ENCODE measurements at regions not wholly inside any gene's neighbourhood (a gene's known extent, or its start where the extent isn't known, plus 50 kb on each side); places are given as distances from the start of the nearest gene placed in this dataset.

DNA sequence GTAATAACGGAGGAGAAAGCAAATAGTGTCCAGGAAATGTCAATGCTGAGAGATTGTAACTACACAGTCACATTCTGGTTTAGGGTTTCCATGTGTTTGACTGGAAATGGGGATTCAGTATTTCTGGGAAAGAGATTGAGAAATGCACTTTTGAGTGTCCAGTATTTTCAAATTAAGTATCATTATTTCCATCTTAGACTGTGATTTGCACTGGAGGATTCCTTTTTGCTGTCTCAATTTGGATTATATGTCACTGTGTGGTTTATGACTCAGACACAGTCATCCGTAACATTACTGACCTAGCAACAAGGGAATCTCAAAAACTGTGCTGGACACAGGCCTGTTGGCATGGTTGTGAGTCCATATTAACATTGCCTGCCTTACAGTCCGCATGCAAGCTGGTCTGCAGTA, 681.4 kb downstream of the CDH11 start:
- ATAC-seq (peak in 3 of 4 donors; percentile 87 to 96 (median 92)), DNase-seq (peak in 3 of 5 donors; percentile 20 to 50 (median 22))
- 58 to 74% (median 65%) methylated on average over 3 of the region's 3 CpGs for whole genome bisulfite sequencing, 4 donors
- no peaks in the 10 kb centered on the region for H3K9me3 ChIP-seq
- no peaks in the 10 kb centered on the region for H3K36me3 ChIP-seq
- TF ChIP-seq POLR2A (IDR thresholded peaks at IDR 0.05), result no peak
- no peaks in the 10 kb centered on the region for H3K27me3 ChIP-seq
- intact Hi-C loops (cut with DNase I), result no loop called here
- peaks cover 0 to 10% (median 2%) of the 10 kb centered on the region in 12 donors for H3K4me1 ChIP-seq
- no peak overlapping the region for H3K4me3 ChIP-seq
- peak overlapping the region in 1 of 12 donors; percentile 44 for H3K27ac ChIP-seq

DNA sequence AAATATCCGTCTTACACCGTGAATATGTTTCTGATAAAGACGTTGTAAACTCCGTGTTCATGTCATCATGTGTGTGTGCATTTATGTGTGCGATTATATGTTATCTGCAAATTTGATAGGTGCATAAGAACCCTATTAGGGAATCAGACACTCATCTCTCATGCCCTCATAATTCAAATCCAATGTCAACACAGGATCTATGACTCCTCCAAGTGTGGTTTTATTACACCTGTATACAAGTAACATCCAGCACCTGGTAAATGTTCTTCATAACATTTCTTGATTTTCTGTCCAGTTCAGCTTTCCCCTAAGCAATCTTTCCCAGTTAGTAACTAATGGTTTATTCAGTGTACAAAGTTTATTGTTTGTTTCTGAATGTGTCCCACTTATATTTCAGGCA, 681.9 kb downstream of the CDH11 start:
- TF ChIP-seq, protein P1, sequence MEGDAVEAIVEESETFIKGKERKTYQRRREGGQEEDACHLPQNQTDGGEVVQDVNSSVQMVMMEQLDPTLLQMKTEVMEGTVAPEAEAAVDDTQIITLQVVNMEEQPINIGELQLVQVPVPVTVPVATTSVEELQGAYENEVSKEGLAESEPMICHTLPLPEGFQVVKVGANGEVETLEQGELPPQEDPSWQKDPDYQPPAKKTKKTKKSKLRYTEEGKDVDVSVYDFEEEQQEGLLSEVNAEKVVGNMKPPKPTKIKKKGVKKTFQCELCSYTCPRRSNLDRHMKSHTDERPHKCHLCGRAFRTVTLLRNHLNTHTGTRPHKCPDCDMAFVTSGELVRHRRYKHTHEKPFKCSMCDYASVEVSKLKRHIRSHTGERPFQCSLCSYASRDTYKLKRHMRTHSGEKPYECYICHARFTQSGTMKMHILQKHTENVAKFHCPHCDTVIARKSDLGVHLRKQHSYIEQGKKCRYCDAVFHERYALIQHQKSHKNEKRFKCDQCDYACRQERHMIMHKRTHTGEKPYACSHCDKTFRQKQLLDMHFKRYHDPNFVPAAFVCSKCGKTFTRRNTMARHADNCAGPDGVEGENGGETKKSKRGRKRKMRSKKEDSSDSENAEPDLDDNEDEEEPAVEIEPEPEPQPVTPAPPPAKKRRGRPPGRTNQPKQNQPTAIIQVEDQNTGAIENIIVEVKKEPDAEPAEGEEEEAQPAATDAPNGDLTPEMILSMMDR (IDR thresholded peaks at IDR 0.05), result no peak
- no peak for TF ChIP-seq POLR2A (IDR thresholded peaks at IDR 0.05)
- H3K9me3 ChIP-seq, result no peaks in the 10 kb centered on the region
- H3K4me1 ChIP-seq, result peaks cover 0 to 9% (median 2%) of the 10 kb centered on the region in 12 donors
- DNase-seq (no peak), ATAC-seq (no peak)
- intact Hi-C loops (cut with DNase I), result no loop called here
- peak overlapping the region in 1 of 12 donors; percentile 44 for H3K27ac ChIP-seq
- no peaks in the 10 kb centered on the region for H3K27me3 ChIP-seq
- no peaks in the 10 kb centered on the region for H3K36me3 ChIP-seq
- 85 to 92% (median 90%) methylated on average over 5 of the region's 5 CpGs for WGBS, 4 donors
- no peak overlapping the region for H3K4me3 ChIP-seq

DNA sequence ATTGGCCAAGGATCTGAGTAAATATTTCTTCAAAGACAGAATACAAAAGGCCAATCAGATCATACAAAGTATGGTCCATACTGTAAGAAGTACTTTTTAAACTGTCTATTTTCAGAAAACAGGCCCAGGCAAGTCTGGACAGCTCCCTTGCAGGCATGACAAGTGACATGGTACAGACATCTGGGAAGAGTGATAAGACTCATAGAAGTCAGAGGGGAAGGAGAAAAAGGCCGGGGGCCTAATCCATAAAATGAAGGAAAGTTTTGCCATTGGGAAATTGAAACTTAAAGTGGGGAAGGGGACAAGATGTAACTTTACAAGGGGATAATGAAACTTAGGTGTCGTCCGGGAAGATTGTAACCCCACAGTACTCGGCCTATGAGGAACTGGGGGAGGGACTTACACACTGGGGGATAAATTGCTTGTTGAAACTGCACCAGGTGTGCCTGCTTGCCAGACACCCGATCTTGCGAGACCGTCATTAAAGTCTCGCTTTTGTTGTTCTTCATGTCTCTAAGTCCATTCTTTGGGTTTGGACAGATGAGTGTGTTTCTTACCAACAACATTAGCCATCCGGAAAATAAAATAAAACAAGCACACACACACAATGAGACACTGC, 684.0 kb downstream of the CDH11 start:
- intact Hi-C loops (cut with DNase I), result no loop called here
- peak in 3 of 5 donors; percentile 19 to 27 (median 25) for DNase-seq
- TF ChIP-seq, protein P1 (IDR thresholded peaks at IDR 0.05), result no peak
- TF ChIP-seq POLR2A (IDR thresholded peaks at IDR 0.05), result no peak
- peak; percentile 71 to 86 (median 86) for ATAC-seq
- Histone ChIP-seq H3K4me3 (no peak overlapping the region), H3K27ac (peak overlapping the region in 2 of 12 donors; percentile 9 to 31), H3K9me3 (peaks cover 0 to 13% (median 0%) of the 10 kb centered on the region in 12 donors), H3K36me3 (no peaks in the 10 kb centered on the region), H3K27me3 (no peaks in the 10 kb centered on the region), H3K4me1 (peaks cover 0 to 9% (median 2%) of the 10 kb centered on the region in 12 donors)
- 38 to 54% (median 46%) methylated on average over 9 of the region's 9 CpGs for WGBS, 4 donors

DNA sequence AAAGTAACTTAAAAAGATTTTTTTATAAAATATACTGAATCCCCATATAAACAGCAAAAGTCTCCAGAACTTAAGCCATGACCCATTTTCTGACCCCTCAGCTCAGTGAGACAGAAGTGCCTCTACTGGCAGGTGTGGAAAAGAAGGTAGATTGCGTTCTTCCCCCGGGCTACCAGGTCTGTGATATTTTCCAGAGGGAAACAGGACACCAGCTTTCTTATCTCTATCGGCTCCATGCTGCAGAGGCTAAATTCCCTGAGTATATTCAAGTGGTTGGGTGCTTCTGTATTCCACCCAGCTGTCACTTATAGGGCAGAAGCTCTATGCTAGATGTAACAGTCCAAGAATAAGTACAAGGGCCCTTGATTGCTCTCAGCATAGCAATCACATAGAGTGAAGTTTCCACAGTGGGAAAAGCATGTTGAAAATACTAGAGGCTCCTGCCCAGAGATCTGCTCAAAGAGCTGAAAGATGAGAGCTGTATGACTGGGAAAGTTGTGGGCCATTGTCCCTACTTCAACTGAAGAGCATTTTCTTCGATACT, 687.3 kb downstream of the CDH11 start:
- WGBS, 4 donors, result 29 to 45% (median 38%) methylated on average over 4 of the region's 4 CpGs
- intact Hi-C loops (cut with DNase I), result no loop called here
- Histone ChIP-seq H3K27ac (peak overlapping the region in 1 of 12 donors; percentile 22), H3K9me3 (peaks cover 0 to 28% (median 4%) of the 10 kb centered on the region in 12 donors), H3K4me3 (no peak overlapping the region), H3K27me3 (no peaks in the 10 kb centered on the region), H3K4me1 (peaks cover 0 to 9% (median 0%) of the 10 kb centered on the region in 12 donors), H3K36me3 (no peaks in the 10 kb centered on the region)
- TF ChIP-seq, protein P1 (IDR thresholded peaks at IDR 0.05), result no peak
- no peak for TF ChIP-seq POLR2A (IDR thresholded peaks at IDR 0.05)
- DNase-seq (no peak), ATAC-seq (peak in 2 of 4 donors; percentile 47 to 81)
